Right lobe of liver (tissue), 6 donors: ENCODE measurements at regions not wholly inside any gene's neighbourhood (a gene's known extent, or its start where the extent isn't known, plus 50 kb on each side); places are given as distances from the start of the nearest gene placed in this dataset.

Experiments
- ATAC-seq, 4 donors: fragments of 200-7000 bp; cut with Tn5 transposase; one replicate each; pipeline ENCODE4 v1.9.1; 2020; ENCODE audit warnings: mild to moderate bottlenecking in 4 of 4, moderate library complexity in 4 of 4
- DNase-seq, 3 donors: peaks; one replicate each; pipeline ENCODE4 v3.0.0-alpha.2; 2020
- H3K27ac ChIP-seq, 3 donors: fragments of 200-600 bp; one replicate each; pipeline ENCODE4 v1.8.0; 2022
- H3K27me3 ChIP-seq, 2 donors: fragments of 200-600 bp; one replicate each; pipeline ENCODE4 v1.8.0; 2022
- H3K36me3 ChIP-seq, 4 donors: fragments of 200-600 bp; sonication (generic) in 1 of 4; one replicate each; pipeline versions ENCODE4 v1.5.1 to v1.8.0; 2017 to 2022; ENCODE audit warnings: control low read depth in 1 of 4
- H3K4me1 ChIP-seq, 4 donors: fragments of 200-600 bp; sonication (generic) in 1 of 4; one replicate each; pipeline versions ENCODE4 v1.5.1 to v1.8.0; 2017 to 2022; ENCODE audit warnings: control low read depth in 1 of 4
- H3K4me3 ChIP-seq, 3 donors: fragments of 200-600 bp; one replicate each; pipeline ENCODE4 v1.8.0; 2022
- H3K9me3 ChIP-seq, 4 donors: fragments of 200-600 bp; sonication (generic) in 1 of 4; one replicate each; pipeline versions ENCODE4 v1.5.1 to v1.8.0; 2017 to 2022; ENCODE audit warnings: control low read depth in 1 of 4
- POLR2A ChIP-seq: fragments of 450-650 bp; IDR thresholded peaks from one replicate; pipeline ENCODE4 v1.6.1; 2017; ENCODE audit warnings: antibody characterized with exemption, mild to moderate bottlenecking
- WGBS: methylation state at CpG from one replicate; pipeline ENCODE4 v1.1.6; 2018; ENCODE audit warnings: low coverage, low lambda C conversion rate; ENCODE audit not compliant: insufficient coverage; ENCODE audit errors: missing lambda C conversion rate; 5-methylcytosine and 5-hydroxymethylcytosine counted together
- intact Hi-C, 2 donors: fragments of 100-400 bp; cut with DNase I; formaldehyde crosslinking; loops; one replicate each; pipeline versions ENCODE4 v1.11.2 to v1.14.1; 2022
- TF ChIP-seq, protein P1 (sequence below), 4 donors: fragments of 200-600 bp in 3 of 4; fragments of 450-650 bp in 1 of 4; IDR thresholded peaks; one replicate each; pipeline versions ENCODE4 v1.5.1 to v1.8.0; 2016 to 2022; ENCODE audit warnings: antibody characterized with exemption in 4 of 4, mild to moderate bottlenecking in 2 of 4
- donor health status: DM: no; HTN: yes; CAD: no.
- donor health status: DM: no; HTN: no; CAD: no.
- donor health status: DM: no; HTN: no; CAD: no.
- donor health status: DM: no; HTN: yes; CAD: no.
- donor health status: DM: no; HTN: yes; CAD: no.

DNA sequence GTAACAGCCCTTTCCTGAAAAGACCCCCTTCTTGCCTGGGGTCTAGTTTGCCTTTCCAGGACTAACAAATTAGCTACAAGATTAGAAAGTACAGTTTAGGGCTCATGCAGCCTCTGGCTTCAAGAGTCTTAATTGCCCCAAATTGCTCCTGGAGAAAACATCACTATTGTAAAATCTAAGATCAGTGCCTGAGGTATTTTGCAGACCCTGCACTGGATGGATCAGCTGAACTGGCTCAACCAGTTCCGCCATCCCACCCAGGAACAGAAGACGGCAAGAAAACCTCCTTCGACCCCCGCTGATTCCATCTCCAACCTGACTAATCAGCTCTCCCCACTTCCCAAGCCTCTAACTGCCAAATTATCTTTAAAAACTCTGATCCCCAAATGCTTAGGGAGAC lies 236.5 kb upstream of the KCNG1 start:
- ATAC-seq (no peak), DNase-seq (no peak)
- Histone ChIP-seq H3K27me3 (no peaks in the 10 kb centered on the region), H3K9me3 (no peaks in the 10 kb centered on the region), H3K4me1 (no peaks in the 10 kb centered on the region), H3K36me3 (no peaks in the 10 kb centered on the region), H3K27ac (no peak overlapping the region), H3K4me3 (no peak overlapping the region)
- TF ChIP-seq, protein P1, sequence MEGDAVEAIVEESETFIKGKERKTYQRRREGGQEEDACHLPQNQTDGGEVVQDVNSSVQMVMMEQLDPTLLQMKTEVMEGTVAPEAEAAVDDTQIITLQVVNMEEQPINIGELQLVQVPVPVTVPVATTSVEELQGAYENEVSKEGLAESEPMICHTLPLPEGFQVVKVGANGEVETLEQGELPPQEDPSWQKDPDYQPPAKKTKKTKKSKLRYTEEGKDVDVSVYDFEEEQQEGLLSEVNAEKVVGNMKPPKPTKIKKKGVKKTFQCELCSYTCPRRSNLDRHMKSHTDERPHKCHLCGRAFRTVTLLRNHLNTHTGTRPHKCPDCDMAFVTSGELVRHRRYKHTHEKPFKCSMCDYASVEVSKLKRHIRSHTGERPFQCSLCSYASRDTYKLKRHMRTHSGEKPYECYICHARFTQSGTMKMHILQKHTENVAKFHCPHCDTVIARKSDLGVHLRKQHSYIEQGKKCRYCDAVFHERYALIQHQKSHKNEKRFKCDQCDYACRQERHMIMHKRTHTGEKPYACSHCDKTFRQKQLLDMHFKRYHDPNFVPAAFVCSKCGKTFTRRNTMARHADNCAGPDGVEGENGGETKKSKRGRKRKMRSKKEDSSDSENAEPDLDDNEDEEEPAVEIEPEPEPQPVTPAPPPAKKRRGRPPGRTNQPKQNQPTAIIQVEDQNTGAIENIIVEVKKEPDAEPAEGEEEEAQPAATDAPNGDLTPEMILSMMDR (IDR thresholded peaks at IDR 0.05), result no peak
- no peak for TF ChIP-seq POLR2A
- intact Hi-C loops, result no loop called here
- 81% methylated on average over 4 of the region's 4 CpGs for WGBS

DNA sequence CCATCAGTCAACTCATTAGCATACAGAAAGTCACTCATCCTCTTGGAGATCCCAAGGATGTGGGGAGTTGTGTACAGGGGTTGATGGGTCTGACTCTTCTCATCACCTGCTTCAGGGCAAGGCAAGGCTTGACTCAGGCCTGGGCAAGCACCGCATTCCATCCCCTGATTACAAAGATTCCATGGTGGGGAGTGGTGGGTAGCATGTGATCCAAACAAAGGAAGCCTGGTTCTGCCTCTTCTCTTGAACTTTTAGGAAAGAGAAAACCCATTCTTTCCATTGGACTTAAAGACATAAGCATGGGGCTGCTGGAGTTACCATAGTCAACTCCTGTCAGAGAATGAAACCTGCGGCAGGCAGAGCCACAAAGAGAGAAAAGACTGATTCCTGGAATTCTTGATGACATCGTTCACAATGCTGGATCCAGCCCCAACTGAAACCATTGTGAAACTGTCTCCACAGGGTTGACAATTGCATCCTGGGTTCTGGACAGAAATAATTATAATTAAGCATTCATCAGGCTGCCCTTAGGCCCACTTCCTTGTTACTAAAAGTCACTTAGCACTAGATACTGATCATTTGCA lies 235.8 kb upstream of the KCNG1 start:
- intact Hi-C loops, result no loop called here
- WGBS, result 70% methylated on average over 3 of the region's 3 CpGs
- TF ChIP-seq POLR2A, result no peak
- TF ChIP-seq, protein P1 (IDR thresholded peaks at IDR 0.05), result no peak
- ATAC-seq, result no peak
- Histone ChIP-seq H3K9me3 (no peaks in the 10 kb centered on the region), H3K27ac (no peak overlapping the region), H3K4me3 (no peak overlapping the region), H3K36me3 (no peaks in the 10 kb centered on the region), H3K4me1 (no peaks in the 10 kb centered on the region), H3K27me3 (no peaks in the 10 kb centered on the region)
- DNase-seq, result no peak

DNA sequence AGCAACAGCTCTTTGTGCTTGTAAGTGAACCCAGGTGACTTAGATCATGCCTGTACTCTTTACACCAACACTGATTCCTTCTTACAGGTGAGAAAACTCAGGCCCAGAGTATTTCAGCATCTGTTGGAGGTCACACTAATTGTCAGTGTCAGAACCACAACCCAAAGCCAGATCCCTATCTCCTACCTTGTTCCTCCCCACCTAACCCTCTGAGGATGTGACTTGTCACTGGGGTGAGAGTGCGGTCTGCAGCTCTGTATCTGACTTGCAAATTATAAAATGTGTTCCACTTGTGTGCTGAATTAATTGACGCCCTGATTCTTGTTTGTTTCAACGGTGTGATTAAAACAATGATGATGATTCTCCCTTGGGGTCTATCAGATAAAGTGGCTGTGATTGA lies 232.5 kb upstream of the KCNG1 start:
- Histone ChIP-seq H3K36me3 (no peaks in the 10 kb centered on the region), H3K9me3 (no peaks in the 10 kb centered on the region), H3K4me1 (no peaks in the 10 kb centered on the region), H3K4me3 (no peak overlapping the region), H3K27me3 (no peaks in the 10 kb centered on the region), H3K27ac (no peak overlapping the region)
- ATAC-seq (no peak), DNase-seq (no peak)
- TF ChIP-seq, protein P1 (IDR thresholded peaks at IDR 0.05), result no peak
- no peak for TF ChIP-seq POLR2A
- 53% methylated on average over 3 of the region's 3 CpGs for WGBS
- intact Hi-C loops, result no loop called here

DNA sequence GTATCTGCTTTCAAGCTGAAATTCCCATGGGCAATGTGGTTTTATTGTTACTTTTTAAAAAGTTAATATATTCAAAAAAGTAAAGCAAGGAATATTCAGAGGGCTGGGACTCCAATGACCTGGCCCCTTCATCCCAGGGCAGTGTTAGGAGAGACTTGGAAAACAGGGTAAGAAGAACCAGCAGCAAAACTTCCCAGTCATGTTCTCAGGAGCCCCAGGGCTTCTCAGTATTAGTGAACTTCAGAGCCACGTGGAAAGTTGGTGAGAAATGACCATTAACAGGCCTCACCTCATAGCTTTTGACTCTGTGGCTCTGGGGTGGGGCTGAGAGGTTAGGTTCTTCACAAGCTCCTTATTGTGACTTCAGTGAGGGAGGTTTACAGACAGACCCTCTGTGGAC lies 230.4 kb upstream of the KCNG1 start:
- Histone ChIP-seq H3K9me3 (no peaks in the 10 kb centered on the region), H3K4me3 (no peak overlapping the region)
- 38% methylated on average over 1 of the region's 1 CpG for WGBS

More for the DNA sequence above, 230.4 kb upstream of the KCNG1 start:
- Histone ChIP-seq H3K27me3 (no peaks in the 10 kb centered on the region), H3K27ac (no peak overlapping the region), H3K4me1 (no peaks in the 10 kb centered on the region), H3K36me3 (no peaks in the 10 kb centered on the region)
- intact Hi-C loops, result no loop called here
- ATAC-seq (no peak), DNase-seq (no peak)
- TF ChIP-seq POLR2A, result no peak
- TF ChIP-seq, protein P1 (IDR thresholded peaks at IDR 0.05), result no peak
